ENCODE measurements at regions not wholly inside any gene's neighbourhood (a gene's known extent, or its start where the extent isn't known, plus 50 kb on each side); places are given as distances from the start of the nearest gene placed in this dataset.
"Not testable (repeated sequence)": the region's sequence is repeated elsewhere in the genome, so short reads cannot be mapped to it uniquely, and the experiment has no call there.

GRCh38 chr4:52157071-52157470 is 106.0 kb downstream of the SPATA18 start:
- DNase-seq = not testable (repeated sequence)

- no peak for DNase-seq
Observed at GRCh38 chr4:52157641-52158316, 106.7 kb downstream of the SPATA18 start.

GRCh38 chr4:52160859-52161258 is 109.8 kb downstream of the SPATA18 start:
- no peak for DNase-seq

GRCh38 chr4:52164116-52164515 is 113.0 kb downstream of the SPATA18 start:
- DNase-seq = no peak

GRCh38 chr4:52172166-52172565 is 121.1 kb downstream of the SPATA18 start:
- DNase-seq = no peak

- DNase-seq = no peak
Observed at GRCh38 chr4:52173470-52174045, 122.5 kb downstream of the SPATA18 start.

GRCh38 chr4:52187603-52188002 is 136.5 kb downstream of the SPATA18 start:
- no peak for DNase-seq

- no peak for DNase-seq
Observed at GRCh38 chr4:52192001-52192400, 140.9 kb downstream of the SPATA18 start.

- DNase-seq = no peak
Observed at GRCh38 chr4:52192721-52193135, 141.6 kb downstream of the SPATA18 start.

GRCh38 chr4:52195869-52196268 is 144.8 kb downstream of the SPATA18 start:
- no peak for DNase-seq

- DNase-seq = no peak
Observed at GRCh38 chr4:52196606-52197130, 145.6 kb downstream of the SPATA18 start.

- DNase-seq = no peak
Observed at GRCh38 chr4:52197306-52197705, 146.2 kb downstream of the SPATA18 start.

- DNase-seq = no peak
Observed at GRCh38 chr4:52198294-52198693, 147.2 kb downstream of the SPATA18 start.

GRCh38 chr4:52199574-52200338 is 148.7 kb downstream of the SPATA18 start:
- no peak for DNase-seq

GRCh38 chr4:52200339-52200725 is 149.2 kb downstream of the SPATA18 start:
- DNase-seq = no peak

- DNase-seq = no peak
Observed at GRCh38 chr4:52201715-52202114, 150.6 kb downstream of the SPATA18 start.

- DNase-seq = no peak
Observed at GRCh38 chr4:52202251-52202779, 151.2 kb downstream of the SPATA18 start.

- DNase-seq = no peak
Observed at GRCh38 chr4:52202931-52203330, 151.8 kb downstream of the SPATA18 start.

GRCh38 chr4:52203351-52203750 is 152.2 kb downstream of the SPATA18 start:
- DNase-seq = no peak

- no peak for DNase-seq
Observed at GRCh38 chr4:52204921-52205320, 153.8 kb downstream of the SPATA18 start.

GRCh38 chr4:52207146-52207545 is 156.0 kb downstream of the SPATA18 start:
- DNase-seq = not testable (repeated sequence)

GRCh38 chr4:52212702-52213101 is 161.6 kb downstream of the SPATA18 start:
- DNase-seq = no peak
